Epithelial cell of proximal tubule (primary cell): ENCODE measurements at regions not wholly inside any gene's neighbourhood (a gene's known extent, or its start where the extent isn't known, plus 50 kb on each side); places are given as distances from the start of the nearest gene placed in this dataset.
A peak's percentile ranks its signal among the peaks of the same experiment; 100 is the strongest.

ENCODE experiments used
- DNase-seq: peaks from one replicate; pipeline ENCODE4 v3.0.0-alpha.2; 2011; ENCODE audit warnings: low read depth
- H3K4me3 ChIP-seq: 2 replicates; pipeline ENCODE4 v1.5.1; 2011; ENCODE audit warnings: low read depth, mild to moderate bottlenecking, low read length
- TF ChIP-seq, protein P1 (sequence below): conservative IDR thresholded peaks from 2 replicates; pipeline ENCODE4 v1.5.1; 2012; ENCODE audit warnings: low read depth, mild to moderate bottlenecking, low read length

DNA sequence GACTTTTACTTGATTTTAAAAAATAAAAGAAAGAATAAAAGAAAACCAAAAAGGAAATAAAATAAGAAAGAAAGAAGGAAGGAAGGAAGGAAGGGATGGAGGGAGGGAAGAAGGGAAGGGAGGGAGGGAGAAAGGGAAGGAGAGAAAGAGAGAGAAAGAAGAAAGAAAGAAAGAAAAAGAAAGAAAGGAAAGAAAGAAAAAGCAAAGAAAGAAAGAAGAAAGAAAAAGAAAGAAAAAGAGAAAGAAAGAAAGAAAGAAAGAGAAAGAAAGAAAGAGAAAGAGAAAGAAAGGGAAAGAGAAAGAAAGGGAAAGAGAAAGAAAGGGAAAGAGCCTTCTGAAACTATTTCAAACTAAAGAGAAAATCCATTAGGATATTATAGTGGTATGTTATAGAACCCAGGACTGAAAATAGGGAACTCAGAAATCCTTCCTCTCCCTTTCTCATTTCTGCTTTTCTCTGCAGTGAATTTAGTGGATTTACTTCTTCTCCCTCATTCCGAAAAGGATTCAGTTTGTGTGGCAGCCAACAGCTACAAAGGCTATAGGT lies 414.7 kb upstream of the CCNG1 start:
- no peak for DNase-seq
- TF ChIP-seq, protein P1, sequence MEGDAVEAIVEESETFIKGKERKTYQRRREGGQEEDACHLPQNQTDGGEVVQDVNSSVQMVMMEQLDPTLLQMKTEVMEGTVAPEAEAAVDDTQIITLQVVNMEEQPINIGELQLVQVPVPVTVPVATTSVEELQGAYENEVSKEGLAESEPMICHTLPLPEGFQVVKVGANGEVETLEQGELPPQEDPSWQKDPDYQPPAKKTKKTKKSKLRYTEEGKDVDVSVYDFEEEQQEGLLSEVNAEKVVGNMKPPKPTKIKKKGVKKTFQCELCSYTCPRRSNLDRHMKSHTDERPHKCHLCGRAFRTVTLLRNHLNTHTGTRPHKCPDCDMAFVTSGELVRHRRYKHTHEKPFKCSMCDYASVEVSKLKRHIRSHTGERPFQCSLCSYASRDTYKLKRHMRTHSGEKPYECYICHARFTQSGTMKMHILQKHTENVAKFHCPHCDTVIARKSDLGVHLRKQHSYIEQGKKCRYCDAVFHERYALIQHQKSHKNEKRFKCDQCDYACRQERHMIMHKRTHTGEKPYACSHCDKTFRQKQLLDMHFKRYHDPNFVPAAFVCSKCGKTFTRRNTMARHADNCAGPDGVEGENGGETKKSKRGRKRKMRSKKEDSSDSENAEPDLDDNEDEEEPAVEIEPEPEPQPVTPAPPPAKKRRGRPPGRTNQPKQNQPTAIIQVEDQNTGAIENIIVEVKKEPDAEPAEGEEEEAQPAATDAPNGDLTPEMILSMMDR = no peak
- H3K4me3 ChIP-seq = no peak overlapping the region

DNA sequence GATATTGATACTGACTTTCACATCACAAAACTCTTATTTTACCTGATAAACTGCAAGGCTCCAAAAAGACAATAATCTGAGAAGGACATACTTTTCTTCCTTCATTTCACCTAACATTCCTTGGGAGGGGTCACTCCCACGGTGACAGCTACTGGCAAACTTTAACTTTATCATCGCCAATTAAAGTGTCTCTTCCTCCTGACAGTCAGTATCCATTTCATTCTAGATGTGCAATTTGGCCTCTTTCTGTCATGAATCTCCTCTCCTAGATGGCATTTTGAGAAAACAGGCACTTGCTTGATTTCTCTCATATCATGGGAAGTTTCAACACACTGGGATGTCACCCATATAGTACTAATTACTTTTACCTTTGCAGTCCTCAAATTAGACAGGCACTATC lies 413.5 kb upstream of the CCNG1 start:
- H3K4me3 ChIP-seq = no peak overlapping the region
- DNase-seq = no peak
- TF ChIP-seq, protein P1 = no peak

DNA sequence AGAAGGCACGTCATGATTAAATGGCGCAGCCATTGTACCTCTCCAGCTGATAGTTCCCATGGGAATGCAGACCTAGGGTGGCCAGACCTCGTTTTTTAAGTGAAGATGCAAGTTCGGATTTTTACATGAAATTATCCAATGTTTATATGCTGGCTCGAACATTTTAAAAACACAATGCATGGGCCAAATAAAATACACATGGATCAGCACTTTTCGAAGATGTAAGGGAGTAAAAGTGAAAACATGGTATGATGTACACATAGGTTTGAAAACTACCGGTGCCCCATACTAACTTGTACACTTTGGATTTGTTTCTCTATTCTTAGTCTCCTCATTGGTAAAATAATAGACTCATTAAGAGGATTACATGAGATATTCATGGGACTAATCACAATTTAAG lies 412.5 kb upstream of the CCNG1 start:
- TF ChIP-seq, protein P1 = no peak
- no peak overlapping the region for H3K4me3 ChIP-seq

DNA sequence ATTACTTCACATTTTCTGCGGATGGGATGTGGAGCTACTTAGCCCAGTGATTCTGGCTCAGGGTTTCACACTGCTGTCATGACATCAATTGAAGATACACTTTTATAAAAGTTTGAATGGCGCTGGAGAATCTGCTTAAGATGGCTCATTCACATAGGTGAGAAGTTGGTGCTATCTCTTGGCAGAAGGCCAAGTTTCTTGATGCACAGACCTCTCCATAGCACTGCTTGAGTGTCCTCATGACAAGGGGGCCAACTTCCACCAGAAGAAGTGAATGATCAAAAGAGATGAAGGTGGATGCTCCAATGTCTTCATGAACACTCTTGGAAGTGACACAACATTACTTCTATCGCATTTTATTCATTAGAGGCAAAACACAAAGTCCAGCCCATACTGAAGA lies 403.7 kb upstream of the CCNG1 start:
- TF ChIP-seq, protein P1 = no peak
- H3K4me3 ChIP-seq = no peak overlapping the region
- DNase-seq = no peak

More for the DNA sequence above, 412.5 kb upstream of the CCNG1 start:
- no peak for DNase-seq

DNA sequence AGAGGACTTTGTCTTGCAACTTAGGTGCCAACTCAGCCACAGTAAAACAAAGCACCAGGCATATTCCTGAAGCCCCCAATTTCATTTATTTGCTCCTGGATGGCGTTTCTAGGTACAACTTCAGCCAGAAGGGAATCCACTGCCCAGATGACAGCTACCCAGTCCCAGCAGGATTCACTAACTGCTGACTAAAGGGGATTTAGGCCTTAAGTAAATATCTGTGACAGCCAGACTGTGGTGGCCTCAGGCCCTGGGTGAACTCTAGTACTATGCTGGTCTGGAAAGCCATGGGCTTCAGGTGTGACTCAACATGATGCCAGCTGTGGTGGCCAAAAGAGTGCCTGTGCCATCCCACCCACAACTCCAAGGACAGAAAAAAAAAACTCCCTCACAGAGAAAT lies 396.1 kb upstream of the CCNG1 start:
- no peak for DNase-seq
- H3K4me3 ChIP-seq = no peak overlapping the region
- TF ChIP-seq, protein P1 = no peak

DNA sequence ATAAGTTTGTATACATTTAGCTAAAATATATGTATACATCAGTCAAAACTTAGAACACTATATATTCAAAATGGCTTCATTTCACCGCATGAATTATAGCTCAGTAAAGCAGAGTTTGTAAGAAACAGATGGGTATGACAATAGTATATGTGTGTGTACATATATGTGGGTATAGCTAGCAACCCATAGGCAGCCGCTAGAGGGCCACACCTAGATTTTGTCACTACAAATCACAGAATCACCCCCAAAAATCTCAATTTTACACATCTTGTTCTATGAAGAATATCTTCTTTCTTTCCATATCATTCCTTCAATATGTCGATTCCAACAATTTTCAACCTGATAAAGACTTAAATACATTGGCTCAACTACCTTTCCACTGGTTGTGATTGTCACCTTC lies 357.8 kb upstream of the CCNG1 start:
- no peak overlapping the region for H3K4me3 ChIP-seq
- DNase-seq = no peak
- TF ChIP-seq, protein P1 = peak; percentile 35

DNA sequence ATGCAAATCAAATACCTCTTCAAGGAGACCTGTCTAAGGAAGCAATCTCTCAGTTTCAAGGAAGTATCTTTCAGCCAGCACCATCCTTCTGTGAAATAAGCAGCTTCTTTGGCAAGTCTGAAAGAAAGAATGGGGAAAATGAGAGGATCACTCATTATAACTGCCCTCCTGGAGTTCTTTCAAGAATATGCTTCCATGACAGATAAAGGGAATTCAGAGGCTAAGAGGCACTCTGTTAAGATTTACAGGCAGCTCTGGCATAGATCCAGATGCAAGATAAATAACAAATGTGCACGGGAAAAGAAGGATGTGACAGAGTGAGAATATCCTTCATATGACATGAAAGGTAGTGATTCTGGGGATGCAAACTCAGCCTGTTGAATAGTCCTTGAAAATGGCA lies 348.2 kb upstream of the CCNG1 start:
- DNase-seq = no peak
- H3K4me3 ChIP-seq = no peak overlapping the region
- TF ChIP-seq, protein P1 = no peak
